HepG2 (cell line): ENCODE measurements at regions not wholly inside any gene's neighbourhood (a gene's known extent, or its start where the extent isn't known, plus 50 kb on each side); places are given as distances from the start of the nearest gene placed in this dataset.

ENCODE experiments used
- ATAC-seq: fragments of 200-7000 bp; cut with Tn5 transposase; 3 replicates; pipeline ENCODE4 v1.9.1; 2020; ENCODE audit warnings: mild to moderate bottlenecking, moderate library complexity
- BruUV-seq: library from RNA; stranded (reverse); fragments of 400-500 nt; replicated peaks from 2 replicates; lab custom pipeline; 2021; lab: Mats Ljungman, UMichigan
- CTCF ChIA-PET: fragments of 300-600 bp; formaldehyde crosslinking; extraction: SDS; loops from one replicate; lab custom pipeline; 2021; ENCODE audit warnings: low total read pairs, inconsistent platforms, low intra/inter-chr PET ratio; lab: Yijun Ruan, JAX
- POLR2A ChIA-PET: fragments of 350-600 bp; sonication (Branson Sonifier 250); formaldehyde crosslinking; loops from one replicate; lab custom pipeline; 2020; ENCODE audit warnings: antibody characterized with exemption, inconsistent platforms; lab: Yijun Ruan, JAX
- DNase-seq: peaks from one replicate; pipeline ENCODE4 v3.0.0-alpha.2; 2015; ENCODE audit warnings: low spot score
- FAIRE-seq: peaks from 3 replicates; lab custom pipeline; 2011; peaks lifted over from hg19 to GRCh38; lab: Jason Lieb, UNC
- H2AFZ ChIP-seq: one replicate; pipeline ENCODE4 v1.6.1; 2011; ENCODE audit warnings: low read length, inconsistent platforms
- H3K27ac ChIP-seq: fragments of 300-600 bp; 3 replicates; pipeline ENCODE4 v1.8.0; 2011; ENCODE audit warnings: mixed run types, mild to moderate bottlenecking, mixed read lengths, low read length, inconsistent platforms; ENCODE audit not compliant: insufficient read depth; ENCODE audit errors: extremely low read length
- H3K27me3 ChIP-seq, 2 experiments: fragments of 200-600 bp in 1 of 2; 2 replicates in 1 of 2; 3 replicates in 1 of 2; pipeline versions ENCODE4 v1.6.0 to v1.8.0; 2011; ENCODE audit warnings: low read length in 2 of 2, mild to moderate bottlenecking in 2 of 2, moderate library complexity in 2 of 2, inconsistent platforms in 1 of 2; ENCODE audit not compliant: insufficient read depth in 2 of 2, control insufficient read depth in 1 of 2
- H3K36me3 ChIP-seq, 2 experiments: fragments of 200-600 bp in 1 of 2; replicated peaks in 1 of 2; 2 replicates in 1 of 2; 3 replicates in 1 of 2; pipeline versions ENCODE4 v1.5.1 to v1.8.0; 2011; ENCODE audit warnings: low read length in 2 of 2, inconsistent platforms in 1 of 2; ENCODE audit not compliant: insufficient read depth in 2 of 2, control insufficient read depth in 1 of 2
- H3K4me1 ChIP-seq: 2 replicates; pipeline ENCODE4 v1.5.1; 2012; ENCODE audit warnings: low read length, inconsistent platforms; ENCODE audit not compliant: insufficient read depth
- H3K4me2 ChIP-seq: 2 replicates; pipeline ENCODE4 v1.6.0; 2011; ENCODE audit warnings: low read depth, low read length, inconsistent platforms
- H3K4me3 ChIP-seq, 3 experiments: fragments of 200-600 bp in 1 of 3; sonication (generic), shearing (Covaris generic) in 1 of 3; replicated peaks in 1 of 3; 2 replicates each; pipeline ENCODE4 v1.5.1; 2011 to 2016; ENCODE audit warnings: low read length in 3 of 3, inconsistent platforms in 2 of 3, low read depth in 2 of 3, mild to moderate bottlenecking in 2 of 3, control low read depth in 1 of 3, mixed read lengths in 1 of 3; ENCODE audit not compliant: insufficient read depth in 1 of 3
- H3K79me2 ChIP-seq: one replicate; pipeline ENCODE4 v1.6.1; 2011; ENCODE audit warnings: low read length, inconsistent platforms; ENCODE audit not compliant: insufficient read depth
- H3K9ac ChIP-seq: 2 replicates; pipeline ENCODE4 v1.6.0; 2011; ENCODE audit warnings: mild to moderate bottlenecking, low read depth, low read length, inconsistent platforms; ENCODE audit not compliant: insufficient read depth
- H3K9me3 ChIP-seq: 2 replicates; pipeline ENCODE4 v1.5.1; 2012; ENCODE audit warnings: mild to moderate bottlenecking, low read length
- H4K20me1 ChIP-seq: 2 replicates; pipeline ENCODE4 v1.6.0; 2011; ENCODE audit warnings: inconsistent platforms, mild to moderate bottlenecking, low read length, moderate library complexity; ENCODE audit not compliant: insufficient read depth
- EHMT2 ChIP-seq: fragments of 200-600 bp; sonication (generic); IDR thresholded peaks from 2 replicates; pipeline ENCODE4 v1.7.0; 2017; ENCODE audit warnings: antibody characterized with exemption, low read depth, low read length, borderline replicate concordance
- HIVEP1 ChIP-seq: sonication (generic); formaldehyde crosslinking; IDR thresholded peaks from 2 replicates; pipeline ENCODE4 v1.4.0; 2020; ENCODE audit warnings: mild to moderate bottlenecking, missing genetic modification reagents
- JDP2 ChIP-seq: sonication (generic); formaldehyde crosslinking; IDR thresholded peaks from 2 replicates; pipeline ENCODE4 v1.8.1; 2022; ENCODE audit warnings: missing genetic modification reagents, borderline replicate concordance
- MAFK ChIP-seq, 2 experiments: IDR thresholded peaks in 1 of 2; conservative IDR thresholded peaks in 1 of 2; 2 replicates each; pipeline ENCODE4 v1.6.1; 2011; ENCODE audit warnings: improper control_type of control experiment in 2 of 2, low read length in 2 of 2
- MXD4 ChIP-seq: IDR thresholded peaks from 2 replicates; pipeline ENCODE4 v1.6.1; 2016; ENCODE audit warnings: mild to moderate bottlenecking, missing biosample characterization, missing genetic modification reagents
- RAD51 ChIP-seq: fragments of 450-650 bp; IDR thresholded peaks from 2 replicates; pipeline ENCODE4 v1.6.1; 2016; ENCODE audit warnings: borderline replicate concordance
- SKI ChIP-seq: fragments of 450-650 bp; IDR thresholded peaks from one replicate; pipeline ENCODE4 v1.6.1; 2018; ENCODE audit warnings: mild to moderate bottlenecking; ENCODE audit not compliant: partially characterized antibody
- ZNF136 ChIP-seq: sonication (generic); formaldehyde crosslinking; IDR thresholded peaks from 2 replicates; pipeline ENCODE4 v1.8.1; 2022; ENCODE audit warnings: low read depth, mild to moderate bottlenecking, moderate library complexity, missing genetic modification reagents
- ZNF138 ChIP-seq: sonication (generic); formaldehyde crosslinking; IDR thresholded peaks from 2 replicates; pipeline ENCODE4 v1.5.0; 2020; ENCODE audit warnings: mild to moderate bottlenecking, low read depth, missing genetic modification reagents
- WGBS: methylation state at CpG from one replicate; pipeline ENCODE4 v1.1.6; 2017; ENCODE audit warnings: low lambda C conversion rate; 5-methylcytosine and 5-hydroxymethylcytosine counted together
- in situ Hi-C: cut with HindIII; loops from 2 replicates; pipeline ENCODE4 v1.10.0; 2017; ENCODE audit warnings: low pct_unique_long_range_greater_than_20kb; ENCODE audit not compliant: extremely low pct_ligation_motif_present
- intact Hi-C: fragments of 100-400 bp; cut with micrococcal nuclease; formaldehyde crosslinking; loops from one replicate; pipeline ENCODE4 v1.10.0; 2022; ENCODE audit not compliant: unreplicated experiment
- TF ChIP-seq, protein P1 (sequence below): sonication (generic); formaldehyde crosslinking; conservative IDR thresholded peaks from 2 replicates; pipeline ENCODE4 v1.8.0; 2022; ENCODE audit warnings: mild to moderate bottlenecking, moderate library complexity, missing genetic modification reagents
- TF ChIP-seq, protein P2 (sequence below): sonication (generic); formaldehyde crosslinking; IDR thresholded peaks from 2 replicates; pipeline ENCODE4 v1.9.0; 2021; ENCODE audit warnings: missing genetic modification reagents, mild to moderate bottlenecking, borderline replicate concordance

DNA sequence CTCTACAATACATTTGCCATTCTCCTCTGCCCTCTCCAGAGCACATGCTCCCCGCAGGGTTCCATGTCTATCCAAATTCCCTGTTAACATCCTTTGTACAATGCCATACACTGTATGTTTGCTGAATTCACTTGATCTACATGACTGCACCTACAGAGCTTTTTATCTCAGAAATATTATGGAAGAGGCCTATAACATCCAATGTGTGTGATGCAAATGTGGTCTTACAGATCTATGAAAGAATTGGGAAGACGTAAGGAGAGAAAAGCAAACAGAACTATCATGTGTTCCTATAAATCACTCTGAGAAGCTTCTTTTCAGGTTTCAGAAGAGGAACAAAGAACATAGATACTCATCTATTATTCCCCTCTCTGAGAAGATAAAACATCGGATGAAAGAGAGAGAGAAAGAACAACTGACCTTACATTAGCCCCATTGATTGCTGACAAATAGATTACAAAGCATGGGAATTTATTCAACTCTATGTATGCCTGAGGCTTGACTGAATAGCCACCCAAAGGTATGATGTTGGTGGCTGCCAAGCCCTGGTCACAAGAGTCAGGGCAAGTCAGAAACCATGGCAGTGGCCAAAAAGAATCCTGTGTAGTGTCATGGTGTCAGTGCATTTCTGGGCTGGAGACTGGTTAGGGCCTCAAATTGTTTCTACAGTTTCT is 425.2 kb downstream of the FOXO1 start:
- no peaks in the 10 kb centered on the region for H3K9me3 ChIP-seq
- TF ChIP-seq, protein P1, sequence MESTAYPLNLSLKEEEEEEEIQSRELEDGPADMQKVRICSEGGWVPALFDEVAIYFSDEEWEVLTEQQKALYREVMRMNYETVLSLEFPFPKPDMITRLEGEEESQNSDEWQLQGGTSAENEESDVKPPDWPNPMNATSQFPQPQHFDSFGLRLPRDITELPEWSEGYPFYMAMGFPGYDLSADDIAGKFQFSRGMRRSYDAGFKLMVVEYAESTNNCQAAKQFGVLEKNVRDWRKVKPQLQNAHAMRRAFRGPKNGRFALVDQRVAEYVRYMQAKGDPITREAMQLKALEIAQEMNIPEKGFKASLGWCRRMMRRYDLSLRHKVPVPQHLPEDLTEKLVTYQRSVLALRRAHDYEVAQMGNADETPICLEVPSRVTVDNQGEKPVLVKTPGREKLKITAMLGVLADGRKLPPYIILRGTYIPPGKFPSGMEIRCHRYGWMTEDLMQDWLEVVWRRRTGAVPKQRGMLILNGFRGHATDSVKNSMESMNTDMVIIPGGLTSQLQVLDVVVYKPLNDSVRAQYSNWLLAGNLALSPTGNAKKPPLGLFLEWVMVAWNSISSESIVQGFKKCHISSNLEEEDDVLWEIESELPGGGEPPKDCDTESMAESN (CRISPR knock-in tag): no peak
- TF ChIP-seq MXD4 (CRISPR knock-in tag): no peak
- TF ChIP-seq ZNF138 (CRISPR knock-in tag): no peak
- no peak for TF ChIP-seq ZNF136 (CRISPR knock-in tag)
- no peak for TF ChIP-seq RAD51
- no peak for TF ChIP-seq MAFK (conservative IDR thresholded peaks at IDR 0.05 in 1 of 2, IDR thresholded peaks at IDR 0.05 in 1 of 2; ENCODE audit: low read length in 2 of 2)
- no peak for TF ChIP-seq EHMT2
- TF ChIP-seq, protein P2, sequence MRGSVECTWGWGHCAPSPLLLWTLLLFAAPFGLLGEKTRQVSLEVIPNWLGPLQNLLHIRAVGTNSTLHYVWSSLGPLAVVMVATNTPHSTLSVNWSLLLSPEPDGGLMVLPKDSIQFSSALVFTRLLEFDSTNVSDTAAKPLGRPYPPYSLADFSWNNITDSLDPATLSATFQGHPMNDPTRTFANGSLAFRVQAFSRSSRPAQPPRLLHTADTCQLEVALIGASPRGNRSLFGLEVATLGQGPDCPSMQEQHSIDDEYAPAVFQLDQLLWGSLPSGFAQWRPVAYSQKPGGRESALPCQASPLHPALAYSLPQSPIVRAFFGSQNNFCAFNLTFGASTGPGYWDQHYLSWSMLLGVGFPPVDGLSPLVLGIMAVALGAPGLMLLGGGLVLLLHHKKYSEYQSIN (CRISPR knock-in tag): no peak
- TF ChIP-seq JDP2 (CRISPR knock-in tag): no peak
- no peak for TF ChIP-seq SKI
- no peak for TF ChIP-seq HIVEP1 (CRISPR knock-in tag)
- TF ChIP-seq, all 625 proteins: peak for 0
- intact Hi-C loops: no loop called here
- no peaks in the 10 kb centered on the region for H3K79me2 ChIP-seq
- H4K20me1 ChIP-seq: no peaks in the 10 kb centered on the region
- H3K27ac ChIP-seq: no peak overlapping the region
- FAIRE-seq (no peak), ATAC-seq (no peak), DNase-seq (no peak)
- no peaks in the 10 kb centered on the region; a peak in 2 of 5 replicates for H3K27me3 ChIP-seq
- H3K9ac ChIP-seq: no peak overlapping the region
- WGBS: 52% methylated on average over 3 of the region's 3 CpGs
- H3K4me3 ChIP-seq: no peak overlapping the region
- CTCF ChIA-PET: no interaction called here
- POLR2A ChIA-PET: no interaction called here
- BruUV-seq: no TSS peak
- no peak overlapping the region for H3K4me2 ChIP-seq
- in situ Hi-C loops: no loop called here
- no peak overlapping the region for H2AFZ ChIP-seq
- peaks cover 4% of the 10 kb centered on the region for H3K4me1 ChIP-seq
- H3K36me3 ChIP-seq: no peaks in the 10 kb centered on the region
